Neural cell (in vitro differentiated cells): ENCODE measurements at regions not wholly inside any gene's neighbourhood (a gene's known extent, or its start where the extent isn't known, plus 50 kb on each side); places are given as distances from the start of the nearest gene placed in this dataset.

Experiments
- H2AFZ ChIP-seq: fragments of 200-600, 300-800 bp; sonication (generic), shearing (Covaris generic); 2 replicates; pipeline ENCODE4 v1.6.0; 2014; ENCODE audit warnings: low read depth, mild to moderate bottlenecking, antibody characterized with exemption, low read length, moderate library complexity
- H3F3A ChIP-seq: fragments of 200-600 bp; shearing (Covaris generic); 2 replicates; pipeline ENCODE4 v1.6.1; 2016; ENCODE audit warnings: mild to moderate bottlenecking, moderate library complexity, mixed read lengths, antibody characterized with exemption, low read length; ENCODE audit not compliant: insufficient read depth, poor library complexity, severe bottlenecking
- H3K27ac ChIP-seq: fragments of 200-600, 300-800 bp; sonication (generic), shearing (Covaris generic); 2 replicates; pipeline ENCODE4 v1.5.1; 2014; ENCODE audit warnings: mild to moderate bottlenecking, low read length, moderate library complexity
- H3K27me3 ChIP-seq: fragments of 300-800, 200-600 bp; sonication (generic), shearing (Covaris generic); 2 replicates; pipeline ENCODE4 v1.6.0; 2014; ENCODE audit warnings: mild to moderate bottlenecking, low read depth, low read length, moderate library complexity; ENCODE audit not compliant: insufficient read depth
- H3K36me3 ChIP-seq: fragments of 300-800, 200-600 bp; sonication (generic), shearing (Covaris generic); 2 replicates; pipeline ENCODE4 v1.5.1; 2014; ENCODE audit warnings: mild to moderate bottlenecking, antibody characterized with exemption, low read length, moderate library complexity; ENCODE audit not compliant: insufficient read depth
- H3K4me2 ChIP-seq: fragments of 300-800, 200-600 bp; sonication (generic), shearing (Covaris generic); 2 replicates; pipeline ENCODE4 v1.6.0; 2014; ENCODE audit warnings: mild to moderate bottlenecking, low read length
- H3K4me3 ChIP-seq: fragments of 300-800, 200-600 bp; sonication (generic), shearing (Covaris generic); 2 replicates; pipeline ENCODE4 v1.5.1; 2014; ENCODE audit warnings: mild to moderate bottlenecking, low read length, moderate library complexity
- H3K79me2 ChIP-seq: fragments of 200-600 bp; shearing (Covaris generic); replicated peaks from 2 replicates; pipeline ENCODE4 v1.6.0; 2014; ENCODE audit warnings: mild to moderate bottlenecking, low read length, moderate library complexity; ENCODE audit not compliant: insufficient read depth
- H3K9ac ChIP-seq: fragments of 300-800, 200-600 bp; sonication (generic), shearing (Covaris generic); 2 replicates; pipeline ENCODE4 v1.6.1; 2016; ENCODE audit warnings: mild to moderate bottlenecking, low read length, mixed read lengths
- H3K9me2 ChIP-seq: fragments of 200-600 bp; shearing (Covaris generic); 2 replicates; pipeline ENCODE4 v1.6.1; 2016; ENCODE audit warnings: mild to moderate bottlenecking, low read length, mixed read lengths; ENCODE audit not compliant: insufficient read depth
- H3K9me3 ChIP-seq: fragments of 200-600, 300-800 bp; sonication (generic), shearing (Covaris generic); 2 replicates; pipeline ENCODE4 v1.6.1; 2016; ENCODE audit warnings: mild to moderate bottlenecking, mixed run types, low read length, moderate library complexity, mixed read lengths
- H4K20me1 ChIP-seq: fragments of 200-600 bp; shearing (Covaris generic); 2 replicates; pipeline ENCODE4 v1.6.1; 2016; ENCODE audit warnings: mild to moderate bottlenecking, mixed run types; ENCODE audit not compliant: insufficient read depth
- EP300 ChIP-seq: fragments of 450-650 bp; conservative IDR thresholded peaks from 2 replicates; pipeline ENCODE4 v1.6.1; 2014; ENCODE audit warnings: antibody characterized with exemption, mild to moderate bottlenecking, moderate library complexity; ENCODE audit not compliant: poor library complexity, severe bottlenecking
- EZH2 ChIP-seq: fragments of 200-600, 300-800 bp; shearing (Covaris generic), sonication (generic); IDR thresholded peaks from 2 replicates; pipeline ENCODE4 v1.6.1; 2014; ENCODE audit warnings: antibody characterized with exemption, low read length, borderline replicate concordance, mild to moderate bottlenecking; ENCODE audit not compliant: insufficient read depth, poor library complexity, severe bottlenecking
- MXI1 ChIP-seq: fragments of 450-650 bp; conservative IDR thresholded peaks from 2 replicates; pipeline ENCODE4 v1.6.1; 2014; ENCODE audit warnings: antibody characterized with exemption, mild to moderate bottlenecking; ENCODE audit not compliant: poor library complexity, severe bottlenecking
- POLR2AphosphoS5 ChIP-seq: IDR thresholded peaks from 2 replicates; pipeline ENCODE4 v1.6.1; 2012
- RAD21 ChIP-seq: fragments of 450-650 bp; conservative IDR thresholded peaks from 2 replicates; pipeline ENCODE4 v1.6.1; 2014; ENCODE audit warnings: antibody characterized with exemption, mild to moderate bottlenecking, moderate library complexity
- SMC3 ChIP-seq: fragments of 450-650 bp; conservative IDR thresholded peaks from 2 replicates; pipeline ENCODE4 v1.6.1; 2014; ENCODE audit warnings: antibody characterized with exemption, mild to moderate bottlenecking, moderate library complexity; ENCODE audit not compliant: poor library complexity
- TAF1 ChIP-seq: IDR thresholded peaks from 2 replicates; pipeline ENCODE4 v1.6.1; 2012; ENCODE audit warnings: low read depth
- TF ChIP-seq, protein P1 (sequence below): IDR thresholded peaks from 2 replicates; pipeline ENCODE4 v1.6.1; 2012; ENCODE audit warnings: borderline replicate concordance
- TF ChIP-seq, protein P2 (sequence below): fragments of 450-650 bp; IDR thresholded peaks from 2 replicates; pipeline ENCODE4 v1.5.1; 2014; ENCODE audit warnings: antibody characterized with exemption, mild to moderate bottlenecking, moderate library complexity; ENCODE audit not compliant: poor library complexity, severe bottlenecking

DNA sequence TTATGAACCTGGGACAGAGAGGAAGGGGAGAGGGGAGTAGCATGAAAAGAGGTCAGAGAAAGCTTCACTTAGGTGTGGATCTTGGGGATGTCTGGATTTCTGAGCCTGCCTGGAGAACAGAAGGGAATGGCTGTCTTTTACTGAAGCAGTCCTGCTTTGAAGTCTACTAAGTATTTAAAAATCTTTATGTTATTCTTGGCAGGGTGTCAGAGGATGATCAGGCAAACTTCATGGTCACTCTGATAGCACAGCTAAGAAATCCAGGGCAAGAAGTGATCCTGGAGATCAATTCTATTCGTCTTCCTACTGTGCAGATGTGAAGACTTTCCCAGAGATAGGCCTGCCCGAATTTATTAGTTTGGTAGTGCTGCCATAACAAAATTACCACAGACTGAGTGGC lies 464.4 kb upstream of the BOD1L1 start:
- Histone ChIP-seq H3K27me3 (no peaks in the 10 kb centered on the region), H2AFZ (no peak overlapping the region), H3F3A (no peaks in the 10 kb centered on the region), H3K9me3 (no peaks in the 10 kb centered on the region), H3K79me2 (no peaks in the 10 kb centered on the region), H3K4me3 (no peak overlapping the region), H3K27ac (no peak overlapping the region), H3K4me2 (no peak overlapping the region), H3K36me3 (no peaks in the 10 kb centered on the region), H4K20me1 (no peaks in the 10 kb centered on the region), H3K9me2 (no peaks in the 10 kb centered on the region), H3K9ac (no peak overlapping the region)
- no peak for TF ChIP-seq MXI1
- TF ChIP-seq TAF1: no peak
- TF ChIP-seq EP300: no peak
- TF ChIP-seq, protein P1, sequence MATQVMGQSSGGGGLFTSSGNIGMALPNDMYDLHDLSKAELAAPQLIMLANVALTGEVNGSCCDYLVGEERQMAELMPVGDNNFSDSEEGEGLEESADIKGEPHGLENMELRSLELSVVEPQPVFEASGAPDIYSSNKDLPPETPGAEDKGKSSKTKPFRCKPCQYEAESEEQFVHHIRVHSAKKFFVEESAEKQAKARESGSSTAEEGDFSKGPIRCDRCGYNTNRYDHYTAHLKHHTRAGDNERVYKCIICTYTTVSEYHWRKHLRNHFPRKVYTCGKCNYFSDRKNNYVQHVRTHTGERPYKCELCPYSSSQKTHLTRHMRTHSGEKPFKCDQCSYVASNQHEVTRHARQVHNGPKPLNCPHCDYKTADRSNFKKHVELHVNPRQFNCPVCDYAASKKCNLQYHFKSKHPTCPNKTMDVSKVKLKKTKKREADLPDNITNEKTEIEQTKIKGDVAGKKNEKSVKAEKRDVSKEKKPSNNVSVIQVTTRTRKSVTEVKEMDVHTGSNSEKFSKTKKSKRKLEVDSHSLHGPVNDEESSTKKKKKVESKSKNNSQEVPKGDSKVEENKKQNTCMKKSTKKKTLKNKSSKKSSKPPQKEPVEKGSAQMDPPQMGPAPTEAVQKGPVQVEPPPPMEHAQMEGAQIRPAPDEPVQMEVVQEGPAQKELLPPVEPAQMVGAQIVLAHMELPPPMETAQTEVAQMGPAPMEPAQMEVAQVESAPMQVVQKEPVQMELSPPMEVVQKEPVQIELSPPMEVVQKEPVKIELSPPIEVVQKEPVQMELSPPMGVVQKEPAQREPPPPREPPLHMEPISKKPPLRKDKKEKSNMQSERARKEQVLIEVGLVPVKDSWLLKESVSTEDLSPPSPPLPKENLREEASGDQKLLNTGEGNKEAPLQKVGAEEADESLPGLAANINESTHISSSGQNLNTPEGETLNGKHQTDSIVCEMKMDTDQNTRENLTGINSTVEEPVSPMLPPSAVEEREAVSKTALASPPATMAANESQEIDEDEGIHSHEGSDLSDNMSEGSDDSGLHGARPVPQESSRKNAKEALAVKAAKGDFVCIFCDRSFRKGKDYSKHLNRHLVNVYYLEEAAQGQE: no peak
- no peak for TF ChIP-seq EZH2

DNA sequence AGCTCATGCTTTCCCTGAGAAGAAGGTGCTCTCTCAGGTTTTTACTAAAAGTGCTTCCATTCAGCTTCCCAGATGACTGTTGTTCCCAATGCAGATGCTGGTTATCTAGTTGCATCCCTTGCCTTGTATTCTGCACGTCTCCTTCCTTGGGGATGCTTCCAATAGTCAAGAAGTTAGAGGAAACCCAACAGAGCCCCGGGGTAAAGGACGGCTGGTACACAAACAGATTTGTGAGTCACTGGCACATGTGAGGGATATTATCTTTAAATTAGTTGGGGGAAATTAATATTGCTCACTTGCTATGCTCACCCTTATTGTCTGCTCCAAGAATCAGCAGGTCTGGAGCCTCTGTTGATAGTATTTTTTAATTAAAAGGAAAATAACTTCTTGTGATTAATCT lies 465.2 kb upstream of the BOD1L1 start:
- H2AFZ ChIP-seq: no peak overlapping the region
- H3K4me3 ChIP-seq: no peak overlapping the region
- no peaks in the 10 kb centered on the region for H3K27me3 ChIP-seq
- TF ChIP-seq, protein P1: no peak
- TF ChIP-seq SMC3: no peak
- no peak for TF ChIP-seq EP300
- TF ChIP-seq, protein P2, sequence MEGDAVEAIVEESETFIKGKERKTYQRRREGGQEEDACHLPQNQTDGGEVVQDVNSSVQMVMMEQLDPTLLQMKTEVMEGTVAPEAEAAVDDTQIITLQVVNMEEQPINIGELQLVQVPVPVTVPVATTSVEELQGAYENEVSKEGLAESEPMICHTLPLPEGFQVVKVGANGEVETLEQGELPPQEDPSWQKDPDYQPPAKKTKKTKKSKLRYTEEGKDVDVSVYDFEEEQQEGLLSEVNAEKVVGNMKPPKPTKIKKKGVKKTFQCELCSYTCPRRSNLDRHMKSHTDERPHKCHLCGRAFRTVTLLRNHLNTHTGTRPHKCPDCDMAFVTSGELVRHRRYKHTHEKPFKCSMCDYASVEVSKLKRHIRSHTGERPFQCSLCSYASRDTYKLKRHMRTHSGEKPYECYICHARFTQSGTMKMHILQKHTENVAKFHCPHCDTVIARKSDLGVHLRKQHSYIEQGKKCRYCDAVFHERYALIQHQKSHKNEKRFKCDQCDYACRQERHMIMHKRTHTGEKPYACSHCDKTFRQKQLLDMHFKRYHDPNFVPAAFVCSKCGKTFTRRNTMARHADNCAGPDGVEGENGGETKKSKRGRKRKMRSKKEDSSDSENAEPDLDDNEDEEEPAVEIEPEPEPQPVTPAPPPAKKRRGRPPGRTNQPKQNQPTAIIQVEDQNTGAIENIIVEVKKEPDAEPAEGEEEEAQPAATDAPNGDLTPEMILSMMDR: no peak
- TF ChIP-seq POLR2AphosphoS5: no peak
- no peak for TF ChIP-seq MXI1
- TF ChIP-seq TAF1: no peak
- TF ChIP-seq RAD21: no peak
- no peak for TF ChIP-seq EZH2
- H3F3A ChIP-seq: no peaks in the 10 kb centered on the region
- no peaks in the 10 kb centered on the region for H3K79me2 ChIP-seq
- no peaks in the 10 kb centered on the region for H3K36me3 ChIP-seq
- no peaks in the 10 kb centered on the region for H3K9me2 ChIP-seq
- no peak overlapping the region for H3K9ac ChIP-seq
- no peaks in the 10 kb centered on the region for H4K20me1 ChIP-seq
- no peak overlapping the region for H3K27ac ChIP-seq
- H3K4me2 ChIP-seq: no peak overlapping the region
- H3K9me3 ChIP-seq: no peaks in the 10 kb centered on the region
